ENCODE measurements at regions not wholly inside any gene's neighbourhood (a gene's known extent, or its start where the extent isn't known, plus 50 kb on each side); places are given as distances from the start of the nearest gene placed in this dataset.

DNA sequence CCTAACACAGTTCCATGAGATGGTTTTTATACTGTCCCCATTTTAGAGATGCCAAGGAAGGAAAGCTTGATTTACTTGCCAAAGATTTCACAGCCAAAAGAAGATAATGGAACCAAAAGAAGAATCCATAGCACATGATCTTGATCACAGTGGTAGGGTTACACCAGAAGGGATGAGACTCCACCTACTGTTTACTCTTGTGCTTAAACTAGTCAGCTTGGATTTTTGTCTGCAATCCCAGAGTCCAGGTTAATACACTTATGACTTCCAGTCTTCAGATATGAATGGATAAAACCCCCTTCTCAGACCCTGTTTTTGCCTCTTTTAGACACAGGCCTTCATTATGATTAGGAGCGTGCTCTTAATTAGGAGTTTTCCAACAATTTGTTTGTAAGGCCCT lies 454.2 kb downstream of the AEBP2 start:
- TF ChIP-seq, protein P1, sequence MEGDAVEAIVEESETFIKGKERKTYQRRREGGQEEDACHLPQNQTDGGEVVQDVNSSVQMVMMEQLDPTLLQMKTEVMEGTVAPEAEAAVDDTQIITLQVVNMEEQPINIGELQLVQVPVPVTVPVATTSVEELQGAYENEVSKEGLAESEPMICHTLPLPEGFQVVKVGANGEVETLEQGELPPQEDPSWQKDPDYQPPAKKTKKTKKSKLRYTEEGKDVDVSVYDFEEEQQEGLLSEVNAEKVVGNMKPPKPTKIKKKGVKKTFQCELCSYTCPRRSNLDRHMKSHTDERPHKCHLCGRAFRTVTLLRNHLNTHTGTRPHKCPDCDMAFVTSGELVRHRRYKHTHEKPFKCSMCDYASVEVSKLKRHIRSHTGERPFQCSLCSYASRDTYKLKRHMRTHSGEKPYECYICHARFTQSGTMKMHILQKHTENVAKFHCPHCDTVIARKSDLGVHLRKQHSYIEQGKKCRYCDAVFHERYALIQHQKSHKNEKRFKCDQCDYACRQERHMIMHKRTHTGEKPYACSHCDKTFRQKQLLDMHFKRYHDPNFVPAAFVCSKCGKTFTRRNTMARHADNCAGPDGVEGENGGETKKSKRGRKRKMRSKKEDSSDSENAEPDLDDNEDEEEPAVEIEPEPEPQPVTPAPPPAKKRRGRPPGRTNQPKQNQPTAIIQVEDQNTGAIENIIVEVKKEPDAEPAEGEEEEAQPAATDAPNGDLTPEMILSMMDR (IDR thresholded peaks at IDR 0.05; ENCODE audit: unreplicated experiment) = no peak
- no peak for DNase-seq (ENCODE audit: low spot score)
- peaks cover 3% of the 10 kb centered on the region for H3K27me3 Mint-ChIP-seq (ENCODE audit: unreplicated experiment)
- H3K4me3 Mint-ChIP-seq (ENCODE audit: unreplicated experiment) = no peak overlapping the region
- no peaks in the 10 kb centered on the region for H3K9me3 Mint-ChIP-seq (ENCODE audit: unreplicated experiment)
- no peaks in the 10 kb centered on the region for H3K36me3 Mint-ChIP-seq (ENCODE audit: low read depth, unreplicated experiment)
- no peak overlapping the region for H3K27ac Mint-ChIP-seq (ENCODE audit: unreplicated experiment)
- H3K4me1 Mint-ChIP-seq (ENCODE audit: unreplicated experiment) = peaks cover 3% of the 10 kb centered on the region

DNA sequence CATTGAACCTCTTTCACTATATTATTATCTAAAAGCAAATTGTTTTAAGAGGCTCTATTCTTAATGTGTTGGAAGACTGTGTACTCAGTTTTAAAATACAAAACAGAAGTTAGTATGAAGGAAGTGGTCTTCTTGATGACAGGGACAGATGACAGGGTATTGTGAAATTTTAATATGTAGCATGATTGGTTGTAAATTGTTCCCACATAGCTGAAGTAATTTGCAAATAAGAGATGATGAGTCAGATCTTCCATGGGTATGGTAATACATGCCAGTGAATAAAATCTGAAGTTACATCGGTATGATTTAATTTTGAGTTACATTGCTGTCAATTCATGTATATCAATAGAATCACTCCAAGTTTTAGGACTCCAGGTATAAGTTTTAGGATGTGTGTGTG lies 454.8 kb downstream of the AEBP2 start:
- no peak overlapping the region for H3K27ac Mint-ChIP-seq (ENCODE audit: unreplicated experiment)
- peaks cover 3% of the 10 kb centered on the region for H3K4me1 Mint-ChIP-seq (ENCODE audit: unreplicated experiment)
- TF ChIP-seq, protein P1 (IDR thresholded peaks at IDR 0.05; ENCODE audit: unreplicated experiment) = no peak
- H3K27me3 Mint-ChIP-seq (ENCODE audit: unreplicated experiment) = peaks cover 3% of the 10 kb centered on the region
- no peak for DNase-seq (ENCODE audit: low spot score)
- H3K9me3 Mint-ChIP-seq (ENCODE audit: unreplicated experiment) = no peaks in the 10 kb centered on the region
- no peak overlapping the region for H3K4me3 Mint-ChIP-seq (ENCODE audit: unreplicated experiment)
- H3K36me3 Mint-ChIP-seq (ENCODE audit: low read depth, unreplicated experiment) = no peaks in the 10 kb centered on the region

DNA sequence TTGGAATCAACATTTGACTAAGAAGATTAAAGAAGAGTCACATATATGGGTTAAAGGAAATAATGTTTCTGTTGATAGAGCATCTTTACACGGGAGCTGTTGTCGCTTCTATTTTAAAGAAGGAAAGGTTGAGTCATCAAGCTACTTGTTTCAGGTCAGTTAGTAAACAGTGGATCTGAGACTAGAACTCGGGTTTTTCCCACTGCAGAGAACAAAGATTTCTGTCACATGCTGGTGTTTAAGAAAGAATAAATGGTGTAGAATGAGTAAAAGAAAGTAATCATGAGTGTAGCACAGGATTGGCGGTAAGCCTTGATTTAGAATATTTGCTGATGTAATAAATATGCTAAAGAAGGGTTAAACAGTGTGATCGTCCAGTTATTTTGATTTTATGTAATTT lies 455.5 kb downstream of the AEBP2 start:
- peaks cover 3% of the 10 kb centered on the region for H3K27me3 Mint-ChIP-seq (ENCODE audit: unreplicated experiment)
- H3K4me3 Mint-ChIP-seq (ENCODE audit: unreplicated experiment) = no peak overlapping the region
- H3K9me3 Mint-ChIP-seq (ENCODE audit: unreplicated experiment) = no peaks in the 10 kb centered on the region
- H3K27ac Mint-ChIP-seq (ENCODE audit: unreplicated experiment) = no peak overlapping the region
- DNase-seq (ENCODE audit: low spot score) = no peak
- no peaks in the 10 kb centered on the region for H3K36me3 Mint-ChIP-seq (ENCODE audit: low read depth, unreplicated experiment)
- TF ChIP-seq, protein P1 (IDR thresholded peaks at IDR 0.05; ENCODE audit: unreplicated experiment) = no peak
- H3K4me1 Mint-ChIP-seq (ENCODE audit: unreplicated experiment) = peaks cover 3% of the 10 kb centered on the region

DNA sequence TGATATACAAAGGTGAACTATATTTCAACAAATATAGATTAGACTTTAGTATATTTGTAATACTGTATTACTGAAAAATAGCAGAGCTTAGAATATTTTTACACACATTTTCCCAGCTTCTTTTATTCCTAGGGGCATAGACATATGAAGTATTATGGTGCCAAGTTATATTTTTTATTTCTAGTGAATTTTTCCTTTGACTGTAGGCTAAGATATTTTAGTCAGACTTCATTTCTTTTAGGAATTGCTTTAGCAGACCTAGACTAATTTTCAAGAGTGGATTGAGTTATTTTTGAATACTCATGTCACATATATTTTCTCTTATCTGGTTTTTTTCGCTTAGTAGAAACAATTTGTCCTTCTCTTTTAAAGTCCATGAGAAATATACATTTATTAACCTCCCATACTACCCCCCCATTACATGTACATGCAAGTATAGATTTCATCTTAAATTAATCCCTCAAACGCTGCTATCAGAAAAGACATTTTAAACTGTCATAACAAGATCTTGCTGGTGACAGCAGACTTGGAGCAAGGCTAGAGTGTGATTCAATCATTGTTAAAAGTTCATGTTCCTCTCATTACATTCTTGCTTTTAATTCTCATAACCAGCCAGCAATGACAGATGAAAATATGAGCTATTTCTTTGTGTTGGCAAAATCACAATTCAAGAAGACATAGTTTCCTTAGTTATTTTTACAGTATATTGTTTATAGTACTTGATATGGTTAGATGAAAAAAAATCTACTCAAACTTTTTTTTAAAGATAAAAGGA lies 456.1 kb downstream of the AEBP2 start:
- Mint-ChIP-seq H3K27ac (ENCODE audit: unreplicated experiment) (no peak overlapping the region), H3K27me3 (ENCODE audit: unreplicated experiment) (peaks cover 3% of the 10 kb centered on the region), H3K4me3 (ENCODE audit: unreplicated experiment) (no peak overlapping the region), H3K4me1 (ENCODE audit: unreplicated experiment) (peaks cover 3% of the 10 kb centered on the region), H3K9me3 (ENCODE audit: unreplicated experiment) (no peaks in the 10 kb centered on the region), H3K36me3 (ENCODE audit: low read depth, unreplicated experiment) (no peaks in the 10 kb centered on the region)
- TF ChIP-seq, protein P1 (IDR thresholded peaks at IDR 0.05; ENCODE audit: unreplicated experiment) = no peak
- no peak for DNase-seq (ENCODE audit: low spot score)

DNA sequence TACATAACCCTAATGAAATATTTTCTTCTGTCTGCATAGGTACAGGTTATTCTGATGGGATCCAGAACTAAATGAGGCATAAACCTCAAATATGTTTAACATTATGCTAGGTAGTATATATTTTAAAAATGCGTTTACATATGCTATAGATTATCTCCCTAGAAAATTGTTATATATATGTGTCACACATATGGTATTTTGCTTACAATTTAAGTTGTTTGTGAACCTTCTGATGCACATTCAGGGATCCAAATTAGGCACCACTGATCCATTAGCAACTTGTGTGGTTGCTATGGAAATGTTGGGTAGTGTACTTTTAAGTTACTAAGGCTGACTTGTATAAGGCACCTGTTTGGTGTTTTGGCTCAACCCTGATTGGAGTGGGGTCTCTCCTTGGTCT lies 456.7 kb downstream of the AEBP2 start:
- peaks cover 3% of the 10 kb centered on the region for H3K4me1 Mint-ChIP-seq (ENCODE audit: unreplicated experiment)
- peaks cover 3% of the 10 kb centered on the region for H3K27me3 Mint-ChIP-seq (ENCODE audit: unreplicated experiment)
- H3K9me3 Mint-ChIP-seq (ENCODE audit: unreplicated experiment) = no peaks in the 10 kb centered on the region
- TF ChIP-seq, protein P1 (IDR thresholded peaks at IDR 0.05; ENCODE audit: unreplicated experiment) = no peak
- no peak overlapping the region for H3K4me3 Mint-ChIP-seq (ENCODE audit: unreplicated experiment)
- no peak for DNase-seq (ENCODE audit: low spot score)
- H3K27ac Mint-ChIP-seq (ENCODE audit: unreplicated experiment) = no peak overlapping the region
- H3K36me3 Mint-ChIP-seq (ENCODE audit: low read depth, unreplicated experiment) = no peaks in the 10 kb centered on the region
